SK-N-SH treated with all-trans-retinoic acid at 6 μM for 48 hours (cell line): ENCODE measurements at regions not wholly inside any gene's neighbourhood (a gene's known extent, or its start where the extent isn't known, plus 50 kb on each side); places are given as distances from the start of the nearest gene placed in this dataset.

Experiments used
- ARNTL ChIP-seq: fragments of 450-650 bp; formaldehyde crosslinking; IDR thresholded peaks from 2 replicates; pipeline ENCODE4 v1.5.0; 2020; ENCODE audit warnings: low read depth, mild to moderate bottlenecking, moderate library complexity, borderline replicate concordance
- PATZ1 ChIP-seq: fragments of 250-450 bp; sonication (Bioruptor Pico); IDR thresholded peaks from 2 replicates; pipeline ENCODE4 v1.8.0; 2020; ENCODE audit warnings: mild to moderate bottlenecking, moderate library complexity, borderline replicate concordance
- ZNF8 ChIP-seq: fragments of 450-650 bp; formaldehyde crosslinking; IDR thresholded peaks from 2 replicates; pipeline ENCODE4 v1.5.0; 2020; ENCODE audit warnings: mild to moderate bottlenecking, moderate library complexity

GRCh38 chr2:771538-771937, 94.3 kb upstream of the TMEM18 start:
- no peak for TF ChIP-seq PATZ1 (CRISPR knock-in tag)
- no peak for TF ChIP-seq ZNF8 (CRISPR knock-in tag)
- TF ChIP-seq ARNTL = no peak
